Calu3 (cell line): ENCODE measurements at regions not wholly inside any gene's neighbourhood (a gene's known extent, or its start where the extent isn't known, plus 50 kb on each side); places are given as distances from the start of the nearest gene placed in this dataset.

ENCODE experiments used
- BruUV-seq: library from RNA; stranded (reverse); fragments of 400-500 nt; replicated peaks from 2 replicates; lab custom pipeline; 2021; lab: Mats Ljungman, UMichigan
- CTCF ChIA-PET: fragments of 300-600 bp; sonication (Branson Sonifier 250); formaldehyde crosslinking; loops from one replicate; lab custom pipeline; 2022; ENCODE audit warnings: antibody characterized with exemption; lab: Charles Lee
- DNase-seq: peaks from one replicate; pipeline ENCODE4 v3.0.0; 2022
- H3K27ac Mint-ChIP-seq: one replicate; pipeline ENCODE4 v1.8.0; 2022; ENCODE audit warnings: mixed read lengths; ENCODE audit not compliant: unreplicated experiment
- H3K27me3 Mint-ChIP-seq: one replicate; pipeline ENCODE4 v1.8.0; 2022; ENCODE audit warnings: mixed read lengths; ENCODE audit not compliant: unreplicated experiment
- H3K36me3 Mint-ChIP-seq: one replicate; pipeline ENCODE4 v1.8.0; 2022; ENCODE audit warnings: mild to moderate bottlenecking, moderate library complexity, mixed read lengths; ENCODE audit not compliant: insufficient read depth, unreplicated experiment
- H3K4me1 Mint-ChIP-seq: one replicate; pipeline ENCODE4 v1.8.0; 2022; ENCODE audit warnings: mild to moderate bottlenecking, low read depth, mixed read lengths; ENCODE audit not compliant: unreplicated experiment
- H3K4me3 Mint-ChIP-seq: one replicate; pipeline ENCODE4 v1.8.0; 2022; ENCODE audit warnings: mild to moderate bottlenecking, low read depth, moderate library complexity, mixed read lengths; ENCODE audit not compliant: unreplicated experiment
- H3K9me3 Mint-ChIP-seq: one replicate; pipeline ENCODE4 v1.8.0; 2022; ENCODE audit warnings: low read depth, mixed read lengths; ENCODE audit not compliant: unreplicated experiment
- CTCF ChIP-seq: fragments of 200-600 bp; IDR thresholded peaks from one replicate; pipeline ENCODE4 v1.8.0; 2022; ENCODE audit warnings: antibody characterized with exemption; ENCODE audit not compliant: unreplicated experiment
- intact Hi-C: fragments of 100-400 bp; cut with micrococcal nuclease; formaldehyde crosslinking; loops from one replicate; pipeline ENCODE4 v1.10.0; 2022; ENCODE audit not compliant: unreplicated experiment

GRCh38 chr5:25716680-25717079, 1071.9 kb upstream of the CDH10 start:
- no TSS peak for BruUV-seq
- no peak for TF ChIP-seq CTCF
- DNase-seq: no peak
- Mint-ChIP-seq H3K27me3 (no peaks in the 10 kb centered on the region), H3K27ac (no peak overlapping the region), H3K4me3 (no peak overlapping the region), H3K36me3 (no peaks in the 10 kb centered on the region), H3K9me3 (peaks cover 2% of the 10 kb centered on the region), H3K4me1 (no peaks in the 10 kb centered on the region)
- CTCF ChIA-PET: no interaction called here
- intact Hi-C loops: no loop called here

- TF ChIP-seq CTCF: no peak
- BruUV-seq: no TSS peak
- intact Hi-C loops: no loop called here
Measured at GRCh38 chr5:25713259-25713658, 1068.5 kb upstream of the CDH10 start.

GRCh38 chr5:25707093-25707492, 1062.3 kb upstream of the CDH10 start:
- Mint-ChIP-seq H3K27me3 (no peaks in the 10 kb centered on the region), H3K36me3 (no peaks in the 10 kb centered on the region), H3K4me1 (no peaks in the 10 kb centered on the region), H3K9me3 (peaks cover 10% of the 10 kb centered on the region), H3K4me3 (no peak overlapping the region), H3K27ac (no peak overlapping the region)
- TF ChIP-seq CTCF: no peak
- BruUV-seq: no TSS peak
- intact Hi-C loops: no loop called here
- DNase-seq: no peak
- CTCF ChIA-PET: no interaction called here

More at GRCh38 chr5:25713259-25713658, 1068.5 kb upstream of the CDH10 start:
- H3K27ac Mint-ChIP-seq: no peak overlapping the region
- H3K4me3 Mint-ChIP-seq: no peak overlapping the region
- no peaks in the 10 kb centered on the region for H3K27me3 Mint-ChIP-seq
- H3K9me3 Mint-ChIP-seq: peaks cover 5% of the 10 kb centered on the region
- no peaks in the 10 kb centered on the region for H3K36me3 Mint-ChIP-seq
- H3K4me1 Mint-ChIP-seq: no peaks in the 10 kb centered on the region
- no peak for DNase-seq
- CTCF ChIA-PET: no interaction called here

- CTCF ChIA-PET: no interaction called here
- DNase-seq: no peak
- intact Hi-C loops: no loop called here
- Mint-ChIP-seq H3K27ac (no peak overlapping the region), H3K9me3 (peaks cover 5% of the 10 kb centered on the region), H3K4me3 (no peak overlapping the region), H3K4me1 (no peaks in the 10 kb centered on the region), H3K36me3 (no peaks in the 10 kb centered on the region), H3K27me3 (no peaks in the 10 kb centered on the region)
- no TSS peak for BruUV-seq
- no peak for TF ChIP-seq CTCF
Measured at GRCh38 chr5:25701936-25702335, 1057.2 kb upstream of the CDH10 start.

- BruUV-seq: no TSS peak
- no peak for DNase-seq
- Mint-ChIP-seq H3K27me3 (no peaks in the 10 kb centered on the region), H3K4me3 (no peak overlapping the region), H3K4me1 (no peaks in the 10 kb centered on the region), H3K27ac (no peak overlapping the region), H3K36me3 (no peaks in the 10 kb centered on the region), H3K9me3 (no peaks in the 10 kb centered on the region)
- CTCF ChIA-PET: no interaction called here
- no peak for TF ChIP-seq CTCF
- intact Hi-C loops: no loop called here
Measured at GRCh38 chr5:25694801-25695200, 1050.0 kb upstream of the CDH10 start.
